Trophoblast cell (in vitro differentiated cells and primary cell): ENCODE measurements at regions not wholly inside any gene's neighbourhood (a gene's known extent, or its start where the extent isn't known, plus 50 kb on each side); places are given as distances from the start of the nearest gene placed in this dataset.

Experiments used
- DNase-seq, 2 donors: peaks; one replicate each; pipeline ENCODE4 v3.0.0-alpha.2; 2016
- H2AFZ ChIP-seq: 2 replicates; pipeline ENCODE4 v1.6.1; 2013; ENCODE audit warnings: low read length, moderate library complexity, mild to moderate bottlenecking; ENCODE audit not compliant: insufficient read depth, poor library complexity
- H2AK5ac ChIP-seq: 2 replicates; pipeline ENCODE4 v1.6.1; 2013; ENCODE audit warnings: mild to moderate bottlenecking, low read length
- H2BK120ac ChIP-seq: 2 replicates; pipeline ENCODE4 v1.6.1; 2013; ENCODE audit warnings: low read length, mild to moderate bottlenecking, moderate library complexity; ENCODE audit not compliant: insufficient read depth, poor library complexity
- H2BK12ac ChIP-seq: 2 replicates; pipeline ENCODE4 v1.6.1; 2013; ENCODE audit warnings: mild to moderate bottlenecking, low read length, moderate library complexity
- H2BK5ac ChIP-seq: 2 replicates; pipeline ENCODE4 v1.6.1; 2013; ENCODE audit warnings: low read length, low read depth, moderate library complexity, mild to moderate bottlenecking; ENCODE audit not compliant: poor library complexity
- H3K14ac ChIP-seq: 2 replicates; pipeline ENCODE4 v1.6.1; 2013; ENCODE audit warnings: mild to moderate bottlenecking, low read length
- H3K18ac ChIP-seq: 2 replicates; pipeline ENCODE4 v1.6.1; 2013; ENCODE audit warnings: mild to moderate bottlenecking, low read length
- H3K23ac ChIP-seq: 2 replicates; pipeline ENCODE4 v1.6.1; 2013; ENCODE audit warnings: low read length
- H3K27ac ChIP-seq: 2 replicates; pipeline ENCODE4 v1.5.1; 2013; ENCODE audit warnings: low read depth, mild to moderate bottlenecking, inconsistent platforms, low read length, moderate library complexity
- H3K27me3 ChIP-seq: 2 replicates; pipeline ENCODE4 v1.6.1; 2013; ENCODE audit warnings: inconsistent platforms, mild to moderate bottlenecking, low read length, moderate library complexity; ENCODE audit not compliant: insufficient read depth
- H3K36me3 ChIP-seq, 2 experiments: 1 replicate in 1 of 2; 2 replicates in 1 of 2; pipeline ENCODE4 v1.6.1; 2013; ENCODE audit warnings: low read length in 2 of 2, mild to moderate bottlenecking in 2 of 2, moderate library complexity in 1 of 2; ENCODE audit not compliant: insufficient read depth in 2 of 2, control insufficient read depth in 1 of 2
- H3K4ac ChIP-seq: 2 replicates; pipeline ENCODE4 v1.6.1; 2013; ENCODE audit warnings: low read depth, mild to moderate bottlenecking, low read length, moderate library complexity
- H3K4me1 ChIP-seq, 2 experiments: 1 replicate in 1 of 2; 2 replicates in 1 of 2; pipeline ENCODE4 v1.6.1; 2013; ENCODE audit warnings: low read length in 2 of 2, mild to moderate bottlenecking in 2 of 2, moderate library complexity in 1 of 2; ENCODE audit not compliant: insufficient read depth in 2 of 2, control insufficient read depth in 1 of 2
- H3K4me2 ChIP-seq: 2 replicates; pipeline ENCODE4 v1.6.1; 2013; ENCODE audit warnings: inconsistent platforms, mild to moderate bottlenecking, low read length, moderate library complexity
- H3K4me3 ChIP-seq: 2 replicates; pipeline ENCODE4 v1.5.1; 2013; ENCODE audit warnings: mild to moderate bottlenecking, low read depth, low read length, inconsistent platforms
- H3K79me1 ChIP-seq: one replicate; pipeline ENCODE4 v1.6.1; 2013; ENCODE audit warnings: low read length
- H3K79me2 ChIP-seq: 2 replicates; pipeline ENCODE4 v1.6.1; 2013; ENCODE audit warnings: low read length, mild to moderate bottlenecking; ENCODE audit not compliant: control insufficient read depth, insufficient read depth, poor library complexity
- H3K9ac ChIP-seq: 2 replicates; pipeline ENCODE4 v1.6.1; 2013; ENCODE audit warnings: mild to moderate bottlenecking, low read length
- H3K9me3 ChIP-seq: 2 replicates; pipeline ENCODE4 v1.6.1; 2013; ENCODE audit warnings: low read depth, mild to moderate bottlenecking, control low read depth, inconsistent platforms, low read length; ENCODE audit not compliant: insufficient read depth
- H4K12ac ChIP-seq: 2 replicates; pipeline ENCODE4 v1.6.1; 2013; ENCODE audit warnings: low read depth, mild to moderate bottlenecking, low read length, moderate library complexity
- H4K8ac ChIP-seq: 2 replicates; pipeline ENCODE4 v1.6.1; 2013; ENCODE audit warnings: low read depth, mild to moderate bottlenecking, low read length, moderate library complexity
- H4K91ac ChIP-seq: one replicate; pipeline ENCODE4 v1.6.1; 2013; ENCODE audit warnings: low read depth, mild to moderate bottlenecking, low read length, moderate library complexity
- WGBS: extraction: QIAGEN DNeasy Blood & Tissue Kit; methylation state at CpG from one replicate; pipeline ENCODE4 v1.1.7; 2013; ENCODE audit warnings: missing lambda C conversion rate; ENCODE audit not compliant: insufficient read length, insufficient coverage; ENCODE audit errors: extremely low coverage; 5-methylcytosine and 5-hydroxymethylcytosine counted together

GRCh38 chrX:113959912-113960626 lies 623.8 kb upstream of the HTR2C start:
- Histone ChIP-seq H2BK12ac (no peak overlapping the region), H3K4me3 (no peak overlapping the region), H3K9ac (no peak overlapping the region), H2BK120ac (no peak overlapping the region), H3K18ac (no peak overlapping the region), H3K79me1 (no peaks in the 10 kb centered on the region), H2AFZ (no peak overlapping the region), H3K79me2 (no peaks in the 10 kb centered on the region), H3K4ac (no peak overlapping the region), H3K9me3 (no peaks in the 10 kb centered on the region), H4K12ac (no peak overlapping the region), H3K23ac (no peak overlapping the region), H3K27me3 (no peaks in the 10 kb centered on the region), H3K4me2 (no peak overlapping the region), H2AK5ac (no peak overlapping the region), H2BK5ac (no peak overlapping the region), H3K14ac (no peak overlapping the region), H3K36me3 (no peaks in the 10 kb centered on the region), H3K4me1 (no peaks in the 10 kb centered on the region), H4K91ac (no peak overlapping the region), H3K27ac (no peak overlapping the region), H4K8ac (no peak overlapping the region)
- no peak for DNase-seq
- WGBS = no CpG with 5 or more reads among the region's 4 CpGs

- Histone ChIP-seq H3K27me3 (no peaks in the 10 kb centered on the region), H4K91ac (no peak overlapping the region), H3K36me3 (no peaks in the 10 kb centered on the region), H2BK12ac (no peak overlapping the region), H3K79me1 (no peaks in the 10 kb centered on the region), H3K9ac (no peak overlapping the region), H2BK5ac (no peak overlapping the region), H3K4me1 (no peaks in the 10 kb centered on the region), H3K18ac (no peak overlapping the region), H3K27ac (no peak overlapping the region), H3K79me2 (no peaks in the 10 kb centered on the region), H3K23ac (no peak overlapping the region), H2BK120ac (no peak overlapping the region), H4K8ac (no peak overlapping the region), H3K9me3 (no peaks in the 10 kb centered on the region), H4K12ac (no peak overlapping the region), H3K14ac (no peak overlapping the region), H3K4me2 (no peak overlapping the region), H2AK5ac (no peak overlapping the region), H3K4me3 (no peak overlapping the region), H2AFZ (no peak overlapping the region), H3K4ac (no peak overlapping the region)
- DNase-seq = no peak
- no CpG with 5 or more reads among the region's 6 CpGs for WGBS
These were observed 627.0 kb upstream of the HTR2C start for GRCh38 chrX:113956936-113957335.

- Histone ChIP-seq H3K4ac (no peak overlapping the region), H3K27me3 (no peaks in the 10 kb centered on the region), H2AK5ac (no peak overlapping the region), H3K18ac (no peak overlapping the region), H3K27ac (no peak overlapping the region), H2AFZ (no peak overlapping the region), H2BK12ac (no peak overlapping the region), H2BK120ac (no peak overlapping the region), H3K23ac (no peak overlapping the region), H3K14ac (no peak overlapping the region), H4K12ac (no peak overlapping the region), H3K4me1 (no peaks in the 10 kb centered on the region), H3K4me2 (no peak overlapping the region), H3K79me1 (no peaks in the 10 kb centered on the region), H3K79me2 (no peaks in the 10 kb centered on the region), H2BK5ac (no peak overlapping the region), H4K91ac (no peak overlapping the region), H4K8ac (no peak overlapping the region), H3K9ac (no peak overlapping the region), H3K9me3 (no peaks in the 10 kb centered on the region), H3K36me3 (no peaks in the 10 kb centered on the region), H3K4me3 (no peak overlapping the region)
- no CpG with 5 or more reads among the region's 3 CpGs for WGBS
- DNase-seq = no peak
These were observed 629.6 kb upstream of the HTR2C start for GRCh38 chrX:113954297-113954696.

- H2BK120ac ChIP-seq = no peak overlapping the region
- H3K4me1 ChIP-seq = no peaks in the 10 kb centered on the region
- no peak overlapping the region for H3K9ac ChIP-seq
- H3K14ac ChIP-seq = no peak overlapping the region
- H3K9me3 ChIP-seq = no peaks in the 10 kb centered on the region
- H3K27me3 ChIP-seq = no peaks in the 10 kb centered on the region
- H3K4ac ChIP-seq = no peak overlapping the region
- H4K12ac ChIP-seq = no peak overlapping the region
- no peak overlapping the region for H2BK12ac ChIP-seq
- no peak overlapping the region for H3K4me3 ChIP-seq
- WGBS = no CpG with 5 or more reads among the region's 5 CpGs
- H4K91ac ChIP-seq = no peak overlapping the region
- no peak overlapping the region for H2AFZ ChIP-seq
- no peak overlapping the region for H3K27ac ChIP-seq
- H3K79me2 ChIP-seq = no peaks in the 10 kb centered on the region
- H4K8ac ChIP-seq = no peak overlapping the region
- H3K36me3 ChIP-seq = no peaks in the 10 kb centered on the region
- H3K23ac ChIP-seq = no peak overlapping the region
- H2AK5ac ChIP-seq = no peak overlapping the region
- H3K18ac ChIP-seq = no peak overlapping the region
- H3K4me2 ChIP-seq = no peak overlapping the region
- H2BK5ac ChIP-seq = no peak overlapping the region
- H3K79me1 ChIP-seq = no peaks in the 10 kb centered on the region
- DNase-seq = no peak
These were observed 633.7 kb upstream of the HTR2C start for GRCh38 chrX:113950081-113950678.
